Type B pancreatic cell (in vitro differentiated cells): ENCODE measurements at regions not wholly inside any gene's neighbourhood (a gene's known extent, or its start where the extent isn't known, plus 50 kb on each side); places are given as distances from the start of the nearest gene placed in this dataset.

ENCODE experiments used
- DNase-seq: peaks from one replicate; pipeline ENCODE4 v3.0.0; 2021; ENCODE audit warnings: mixed read lengths; ENCODE audit not compliant: unreplicated experiment; ENCODE audit errors: extremely low spot score
- H3K27ac Mint-ChIP-seq: 2 replicates; pipeline ENCODE4 v1.8.0; 2021; ENCODE audit warnings: mild to moderate bottlenecking, mixed read lengths
- H3K27me3 Mint-ChIP-seq: 2 replicates; pipeline ENCODE4 v1.8.0; 2021; ENCODE audit warnings: mixed read lengths
- H3K36me3 Mint-ChIP-seq: 2 replicates; pipeline ENCODE4 v1.8.0; 2021; ENCODE audit warnings: mixed read lengths
- H3K4me1 Mint-ChIP-seq: one replicate; pipeline ENCODE4 v1.8.0; 2021; ENCODE audit warnings: mixed read lengths; ENCODE audit not compliant: unreplicated experiment
- H3K4me3 Mint-ChIP-seq: 2 replicates; pipeline ENCODE4 v1.8.0; 2021; ENCODE audit warnings: mild to moderate bottlenecking, mixed read lengths
- H3K9me3 Mint-ChIP-seq: 2 replicates; pipeline ENCODE4 v1.8.0; 2021; ENCODE audit warnings: mixed read lengths
- TF ChIP-seq, protein P1 (sequence below): fragments of 200-600 bp; sonication (generic); conservative IDR thresholded peaks from 2 replicates; pipeline ENCODE4 v1.5.0; 2021; ENCODE audit warnings: antibody characterized with exemption, mild to moderate bottlenecking

- Mint-ChIP-seq H3K9me3 (no peaks in the 10 kb centered on the region), H3K4me1 (peaks cover 20% of the 10 kb centered on the region), H3K27ac (no peak overlapping the region), H3K27me3 (no peaks in the 10 kb centered on the region), H3K4me3 (no peak overlapping the region), H3K36me3 (no peaks in the 10 kb centered on the region)
- TF ChIP-seq, protein P1, sequence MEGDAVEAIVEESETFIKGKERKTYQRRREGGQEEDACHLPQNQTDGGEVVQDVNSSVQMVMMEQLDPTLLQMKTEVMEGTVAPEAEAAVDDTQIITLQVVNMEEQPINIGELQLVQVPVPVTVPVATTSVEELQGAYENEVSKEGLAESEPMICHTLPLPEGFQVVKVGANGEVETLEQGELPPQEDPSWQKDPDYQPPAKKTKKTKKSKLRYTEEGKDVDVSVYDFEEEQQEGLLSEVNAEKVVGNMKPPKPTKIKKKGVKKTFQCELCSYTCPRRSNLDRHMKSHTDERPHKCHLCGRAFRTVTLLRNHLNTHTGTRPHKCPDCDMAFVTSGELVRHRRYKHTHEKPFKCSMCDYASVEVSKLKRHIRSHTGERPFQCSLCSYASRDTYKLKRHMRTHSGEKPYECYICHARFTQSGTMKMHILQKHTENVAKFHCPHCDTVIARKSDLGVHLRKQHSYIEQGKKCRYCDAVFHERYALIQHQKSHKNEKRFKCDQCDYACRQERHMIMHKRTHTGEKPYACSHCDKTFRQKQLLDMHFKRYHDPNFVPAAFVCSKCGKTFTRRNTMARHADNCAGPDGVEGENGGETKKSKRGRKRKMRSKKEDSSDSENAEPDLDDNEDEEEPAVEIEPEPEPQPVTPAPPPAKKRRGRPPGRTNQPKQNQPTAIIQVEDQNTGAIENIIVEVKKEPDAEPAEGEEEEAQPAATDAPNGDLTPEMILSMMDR, result no peak
- DNase-seq, result no peak
Observed at GRCh38 chr15:95405447-95405846, 925.1 kb upstream of the NR2F2 start.

- no peaks in the 10 kb centered on the region for H3K36me3 Mint-ChIP-seq
- no peak overlapping the region for H3K27ac Mint-ChIP-seq
- H3K4me1 Mint-ChIP-seq, result peaks cover 10% of the 10 kb centered on the region
- no peak for DNase-seq
- H3K9me3 Mint-ChIP-seq, result no peaks in the 10 kb centered on the region
- TF ChIP-seq, protein P1, result no peak
- H3K27me3 Mint-ChIP-seq, result no peaks in the 10 kb centered on the region
- H3K4me3 Mint-ChIP-seq, result no peak overlapping the region
Observed at GRCh38 chr15:95407534-95407933, 923.0 kb upstream of the NR2F2 start.

- Mint-ChIP-seq H3K4me3 (no peak overlapping the region), H3K27ac (no peak overlapping the region), H3K27me3 (no peaks in the 10 kb centered on the region), H3K9me3 (no peaks in the 10 kb centered on the region), H3K4me1 (peaks cover 10% of the 10 kb centered on the region), H3K36me3 (no peaks in the 10 kb centered on the region)
- TF ChIP-seq, protein P1, result no peak
- no peak for DNase-seq
Observed at GRCh38 chr15:95409211-95409610, 921.3 kb upstream of the NR2F2 start.

- H3K27me3 Mint-ChIP-seq, result no peaks in the 10 kb centered on the region
- no peak for DNase-seq
- no peaks in the 10 kb centered on the region for H3K36me3 Mint-ChIP-seq
- H3K4me3 Mint-ChIP-seq, result no peak overlapping the region
- H3K4me1 Mint-ChIP-seq, result peaks cover 10% of the 10 kb centered on the region
- TF ChIP-seq, protein P1, result no peak
- H3K27ac Mint-ChIP-seq, result no peak overlapping the region
- H3K9me3 Mint-ChIP-seq, result no peaks in the 10 kb centered on the region
Observed at GRCh38 chr15:95409626-95410310, 920.7 kb upstream of the NR2F2 start.

DNA sequence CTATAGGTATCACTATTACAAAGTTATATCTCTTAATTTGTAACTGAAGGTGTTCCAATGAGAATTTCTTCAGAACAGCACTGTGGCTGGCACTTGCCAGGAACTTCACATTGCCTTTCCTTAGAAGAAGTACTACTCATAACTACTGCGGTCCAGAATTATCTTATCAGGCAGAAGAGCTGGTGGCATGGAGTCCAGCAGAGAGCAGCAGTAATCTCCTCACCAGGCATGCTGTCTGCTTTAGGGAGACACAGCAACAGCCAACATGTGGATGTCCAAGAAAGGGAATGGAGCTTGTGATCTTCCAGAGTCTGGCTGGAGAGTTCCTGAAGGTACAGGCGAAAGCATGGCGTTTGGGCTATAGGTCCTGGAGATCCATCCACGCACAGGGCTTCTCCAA is 919.7 kb upstream of the NR2F2 start:
- H3K4me1 Mint-ChIP-seq, result peaks cover 10% of the 10 kb centered on the region
- H3K9me3 Mint-ChIP-seq, result no peaks in the 10 kb centered on the region
- H3K27ac Mint-ChIP-seq, result no peak overlapping the region
- TF ChIP-seq, protein P1, result no peak
- no peaks in the 10 kb centered on the region for H3K27me3 Mint-ChIP-seq
- no peaks in the 10 kb centered on the region for H3K36me3 Mint-ChIP-seq
- no peak for DNase-seq
- no peak overlapping the region for H3K4me3 Mint-ChIP-seq
